HCT116 (cell line): ENCODE measurements at regions not wholly inside any gene's neighbourhood (a gene's known extent, or its start where the extent isn't known, plus 50 kb on each side); places are given as distances from the start of the nearest gene placed in this dataset.

Source experiments
- ATAC-seq: fragments of 200-7000 bp; cut with Tn5 transposase; 2 replicates; pipeline ENCODE4 v1.9.1; 2020; ENCODE audit warnings: mild to moderate bottlenecking, moderate library complexity
- BruUV-seq: library from RNA; stranded (reverse); fragments of 400-500 nt; replicated peaks from 2 replicates; lab custom pipeline; 2021; lab: Mats Ljungman, UMichigan
- CTCF ChIA-PET: fragments of 300-600 bp; sonication (Branson Sonifier 250); formaldehyde crosslinking; loops from one replicate; lab custom pipeline; 2021; ENCODE audit warnings: antibody characterized with exemption; lab: Charles Lee
- POLR2A ChIA-PET: fragments of 300-600, 350-600 bp; sonication (Branson Sonifier 250); formaldehyde crosslinking; loops from one replicate; lab custom pipeline; 2021; ENCODE audit warnings: antibody characterized with exemption; lab: Charles Lee
- RAD21 ChIA-PET, 2 experiments: fragments of 300-600 bp; sonication (Branson Sonifier 250); formaldehyde crosslinking; loops; one replicate each; lab custom pipeline; 2023; ENCODE audit warnings: low total read pairs in 2 of 2; ENCODE audit not compliant: uncharacterized antibody in 2 of 2, unreplicated experiment in 2 of 2, low non-redundant PET in 1 of 2; lab: Charles Lee
- DNase-seq: peaks from one replicate; pipeline ENCODE4 v3.0.0-alpha.2; 2010; ENCODE audit warnings: low read depth, low spot score
- H2AFZ ChIP-seq: fragments of 200-600 bp; shearing (Covaris generic), sonication (generic); 2 replicates; pipeline ENCODE4 v1.6.1; 2017; ENCODE audit warnings: low read depth, mixed run types, mixed read lengths, antibody characterized with exemption, low read length; ENCODE audit not compliant: poor library complexity, severe bottlenecking
- H3K27ac ChIP-seq: 2 replicates; pipeline ENCODE4 v1.5.1; 2012; ENCODE audit warnings: low read depth, low read length
- H3K27me3 ChIP-seq: fragments of 200-600 bp; sonication (generic); 2 replicates; pipeline ENCODE4 v1.6.1; 2016; ENCODE audit warnings: mixed run types, low read length, mixed read lengths; ENCODE audit not compliant: insufficient read depth
- H3K36me3 ChIP-seq, 2 experiments: fragments of 200-500 bp in 1 of 2; fragments of 200-600 bp in 1 of 2; sonication (Bioruptor generic) in 1 of 2; sonication (generic) in 1 of 2; 2 replicates each; pipeline versions ENCODE4 v1.5.1 to v1.6.1; 2014 to 2016; ENCODE audit warnings: low read length in 2 of 2, inconsistent platforms in 1 of 2, mixed read lengths in 1 of 2, mixed run types in 1 of 2; ENCODE audit not compliant: insufficient read depth in 2 of 2, control insufficient read depth in 1 of 2
- H3K4me1 ChIP-seq, 2 experiments: fragments of 200-600 bp in 1 of 2; sonication (generic) in 1 of 2; 2 replicates each; pipeline versions ENCODE4 v1.5.1 to v1.6.1; 2012 to 2017; ENCODE audit warnings: low read length in 2 of 2, inconsistent platforms in 1 of 2, mild to moderate bottlenecking in 1 of 2, mixed read lengths in 1 of 2, mixed run types in 1 of 2, moderate library complexity in 1 of 2; ENCODE audit not compliant: insufficient read depth in 2 of 2, control insufficient read depth in 1 of 2
- H3K4me2 ChIP-seq: fragments of 200-600 bp; sonication (generic); 2 replicates; pipeline ENCODE4 v1.6.1; 2017; ENCODE audit warnings: mixed run types, low read length, mixed read lengths
- H3K4me3 ChIP-seq, 2 experiments: fragments of 200-600 bp in 1 of 2; sonication (generic) in 1 of 2; replicated peaks in 1 of 2; 2 replicates each; pipeline ENCODE4 v1.5.1; 2011 to 2016; ENCODE audit warnings: low read length in 2 of 2, control low read depth in 1 of 2, low read depth in 1 of 2, mild to moderate bottlenecking in 1 of 2, mixed read lengths in 1 of 2, mixed run types in 1 of 2
- H3K79me2 ChIP-seq: fragments of 200-600 bp; sonication (generic); 2 replicates; pipeline ENCODE4 v1.6.1; 2017; ENCODE audit warnings: mild to moderate bottlenecking, mixed run types, low read length, moderate library complexity, mixed read lengths; ENCODE audit not compliant: insufficient read depth
- H3K9ac ChIP-seq: fragments of 200-600 bp; sonication (generic); 2 replicates; pipeline ENCODE4 v1.6.1; 2016; ENCODE audit warnings: low read length, mixed read lengths
- H3K9me2 ChIP-seq: fragments of 200-600 bp; sonication (generic), shearing (Covaris generic); 2 replicates; pipeline ENCODE4 v1.6.1; 2017; ENCODE audit warnings: mixed run types, mild to moderate bottlenecking, moderate library complexity; ENCODE audit not compliant: insufficient read depth
- H3K9me3 ChIP-seq, 2 experiments: fragments of 200-500 bp in 1 of 2; fragments of 200-600 bp in 1 of 2; sonication (Bioruptor generic) in 1 of 2; sonication (generic) in 1 of 2; 2 replicates each; pipeline ENCODE4 v1.6.1; 2014 to 2017; ENCODE audit warnings: low read length in 2 of 2, mixed read lengths in 2 of 2, inconsistent platforms in 1 of 2, low read depth in 1 of 2, mild to moderate bottlenecking in 1 of 2, mixed run types in 1 of 2, moderate library complexity in 1 of 2; ENCODE audit not compliant: control insufficient read depth in 1 of 2, insufficient read depth in 1 of 2
- H4K20me1 ChIP-seq: fragments of 200-600 bp; sonication (generic), shearing (Covaris generic); 2 replicates; pipeline ENCODE4 v1.6.1; 2017; ENCODE audit warnings: mixed run types, mild to moderate bottlenecking, moderate library complexity; ENCODE audit not compliant: insufficient read depth
- EGR1 ChIP-seq: IDR thresholded peaks from 2 replicates; pipeline ENCODE4 v1.6.1; 2012; ENCODE audit warnings: low read depth
- ELF1 ChIP-seq: IDR thresholded peaks from 2 replicates; pipeline ENCODE4 v1.6.1; 2012; ENCODE audit warnings: low read depth, borderline replicate concordance
- RAD21 ChIP-seq: IDR thresholded peaks from 2 replicates; pipeline ENCODE4 v1.6.1; 2012; ENCODE audit warnings: low read depth, mild to moderate bottlenecking
- SIN3A ChIP-seq: IDR thresholded peaks from 2 replicates; pipeline ENCODE4 v1.6.1; 2012; ENCODE audit warnings: low read depth
- SP1 ChIP-seq: IDR thresholded peaks from 2 replicates; pipeline ENCODE4 v1.6.1; 2012; ENCODE audit warnings: low read depth
- SRF ChIP-seq: IDR thresholded peaks from 2 replicates; pipeline ENCODE4 v1.6.1; 2012; ENCODE audit warnings: low read depth
- ZFX ChIP-seq: fragments of 450-650 bp; IDR thresholded peaks from 2 replicates; pipeline ENCODE4 v1.6.1; 2017
- intact Hi-C: fragments of 100-400 bp; cut with micrococcal nuclease; formaldehyde crosslinking; loops from 2 replicates; pipeline ENCODE4 v1.10.0; 2022
- TF ChIP-seq, protein P1 (sequence below): IDR thresholded peaks from 2 replicates; pipeline ENCODE4 v1.6.1; 2012; ENCODE audit warnings: low read depth
- TF ChIP-seq, protein P2 (sequence below), 3 experiments: fragments of 200-600 bp in 1 of 3; sonication (generic) in 1 of 3; IDR thresholded peaks in 2 of 3; conservative IDR thresholded peaks in 1 of 3; 2 replicates each; pipeline ENCODE4 v1.5.1; 2012 to 2017; ENCODE audit warnings: low read depth in 2 of 3, low read length in 2 of 3, antibody characterized with exemption in 1 of 3, borderline replicate concordance in 1 of 3, control low read depth in 1 of 3, mild to moderate bottlenecking in 1 of 3, mixed read lengths in 1 of 3, mixed run types in 1 of 3, moderate library complexity in 1 of 3; ENCODE audit not compliant: insufficient read depth in 1 of 3
- TF ChIP-seq, protein P3 (sequence below): IDR thresholded peaks from 2 replicates; pipeline ENCODE4 v1.6.1; 2011; ENCODE audit warnings: mild to moderate bottlenecking, low read length, moderate library complexity; ENCODE audit not compliant: insufficient replicate concordance; ENCODE audit errors: extremely low read depth

DNA sequence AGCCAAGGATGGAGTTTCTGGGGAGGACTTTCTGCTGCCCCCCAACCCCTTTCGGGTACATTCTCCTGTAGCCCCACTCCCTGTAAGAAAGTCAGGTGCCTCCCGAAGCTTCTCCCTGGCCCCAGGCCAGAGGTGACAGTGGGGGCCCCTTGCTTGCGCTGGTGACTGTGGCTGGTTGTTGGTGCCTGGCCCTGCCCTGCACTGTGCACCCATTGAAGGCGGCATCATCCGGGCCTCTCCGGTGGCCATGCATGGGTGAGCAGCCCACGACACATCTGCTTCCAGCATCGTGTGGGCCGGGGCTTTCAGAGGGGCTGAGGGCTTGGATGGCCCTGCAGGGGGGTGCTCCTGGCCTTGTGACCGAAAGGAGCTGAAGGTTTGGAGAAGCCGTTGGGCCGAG, 297.0 kb downstream of the SEC14L1 start:
- ATAC-seq: no peak
- H3K4me1 ChIP-seq: no peaks in the 10 kb centered on the region
- H3K9ac ChIP-seq: no peak overlapping the region
- TF ChIP-seq, protein P1, sequence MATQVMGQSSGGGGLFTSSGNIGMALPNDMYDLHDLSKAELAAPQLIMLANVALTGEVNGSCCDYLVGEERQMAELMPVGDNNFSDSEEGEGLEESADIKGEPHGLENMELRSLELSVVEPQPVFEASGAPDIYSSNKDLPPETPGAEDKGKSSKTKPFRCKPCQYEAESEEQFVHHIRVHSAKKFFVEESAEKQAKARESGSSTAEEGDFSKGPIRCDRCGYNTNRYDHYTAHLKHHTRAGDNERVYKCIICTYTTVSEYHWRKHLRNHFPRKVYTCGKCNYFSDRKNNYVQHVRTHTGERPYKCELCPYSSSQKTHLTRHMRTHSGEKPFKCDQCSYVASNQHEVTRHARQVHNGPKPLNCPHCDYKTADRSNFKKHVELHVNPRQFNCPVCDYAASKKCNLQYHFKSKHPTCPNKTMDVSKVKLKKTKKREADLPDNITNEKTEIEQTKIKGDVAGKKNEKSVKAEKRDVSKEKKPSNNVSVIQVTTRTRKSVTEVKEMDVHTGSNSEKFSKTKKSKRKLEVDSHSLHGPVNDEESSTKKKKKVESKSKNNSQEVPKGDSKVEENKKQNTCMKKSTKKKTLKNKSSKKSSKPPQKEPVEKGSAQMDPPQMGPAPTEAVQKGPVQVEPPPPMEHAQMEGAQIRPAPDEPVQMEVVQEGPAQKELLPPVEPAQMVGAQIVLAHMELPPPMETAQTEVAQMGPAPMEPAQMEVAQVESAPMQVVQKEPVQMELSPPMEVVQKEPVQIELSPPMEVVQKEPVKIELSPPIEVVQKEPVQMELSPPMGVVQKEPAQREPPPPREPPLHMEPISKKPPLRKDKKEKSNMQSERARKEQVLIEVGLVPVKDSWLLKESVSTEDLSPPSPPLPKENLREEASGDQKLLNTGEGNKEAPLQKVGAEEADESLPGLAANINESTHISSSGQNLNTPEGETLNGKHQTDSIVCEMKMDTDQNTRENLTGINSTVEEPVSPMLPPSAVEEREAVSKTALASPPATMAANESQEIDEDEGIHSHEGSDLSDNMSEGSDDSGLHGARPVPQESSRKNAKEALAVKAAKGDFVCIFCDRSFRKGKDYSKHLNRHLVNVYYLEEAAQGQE: no peak
- no peak for TF ChIP-seq SP1
- BruUV-seq: no TSS peak
- no peaks in the 10 kb centered on the region for H3K36me3 ChIP-seq
- ChIA-PET CTCF (no interaction called here), POLR2A (no interaction called here), RAD21 (no interaction called here)
- intact Hi-C loops: no loop called here
- no peaks in the 10 kb centered on the region for H3K27me3 ChIP-seq
- H3K4me3 ChIP-seq: no peak overlapping the region
- no peaks in the 10 kb centered on the region for H3K9me2 ChIP-seq
- H3K9me3 ChIP-seq: no peaks in the 10 kb centered on the region
- no peak overlapping the region for H2AFZ ChIP-seq
- DNase-seq: no peak
- H4K20me1 ChIP-seq: no peaks in the 10 kb centered on the region
- no peak overlapping the region for H3K4me2 ChIP-seq
- no peak overlapping the region for H3K27ac ChIP-seq
- H3K79me2 ChIP-seq: peaks cover 69% of the 10 kb centered on the region; the same call in 1 of the 2 replicates

DNA sequence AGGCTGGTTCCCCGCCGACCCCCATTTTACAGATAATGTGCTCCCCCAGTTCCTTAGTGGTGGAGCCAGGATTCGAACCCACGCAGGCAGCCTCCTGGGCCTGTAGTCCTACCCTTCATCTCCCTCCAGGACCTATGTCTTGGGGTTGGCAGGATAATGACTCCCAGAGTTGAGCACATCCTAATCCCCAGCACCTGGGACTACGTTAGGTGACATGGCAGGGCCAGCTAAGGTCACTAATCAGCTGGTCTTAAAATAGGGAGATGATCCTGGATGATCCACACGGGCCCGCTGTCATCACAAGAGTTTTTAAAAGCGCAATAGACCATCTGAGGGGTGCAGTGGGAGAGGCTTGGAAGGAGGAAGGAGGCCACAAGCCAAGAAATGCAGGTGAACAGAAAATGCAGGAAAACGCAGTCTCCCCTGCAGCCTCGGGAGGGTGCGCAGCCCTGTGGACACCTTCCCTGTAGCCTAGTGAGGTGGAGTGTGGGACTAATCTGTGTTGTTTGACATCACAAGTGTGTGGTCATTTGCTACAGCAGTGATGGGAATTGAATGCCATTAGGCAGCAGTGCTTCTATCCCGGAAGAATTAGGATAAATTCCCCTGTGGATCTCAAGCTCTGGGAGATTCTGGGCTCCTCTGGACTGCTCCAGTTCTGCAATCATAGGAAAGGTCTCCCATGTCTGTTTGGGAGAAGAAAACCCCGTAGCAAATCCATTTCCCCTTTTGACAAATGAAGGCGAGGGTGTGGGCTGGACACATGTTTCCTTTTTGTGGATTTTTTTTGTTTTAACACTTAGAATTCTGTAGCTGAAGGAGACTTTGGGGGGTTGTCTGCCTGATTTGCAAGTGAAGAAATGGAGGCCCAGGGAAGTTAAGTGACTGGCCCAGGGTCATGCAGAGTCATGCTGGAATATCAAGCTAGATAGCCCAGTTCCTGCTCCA, 297.7 kb downstream of the SEC14L1 start:
- ChIA-PET CTCF (interaction anchor here (3.1 kb wide), 1 partner anchor 9 kb away, joined by 18 read pairs; no protein-coding TSS in a partner anchor), RAD21 (no interaction called here), POLR2A (no interaction called here)
- Histone ChIP-seq H3K79me2 (peaks cover 62% of the 10 kb centered on the region; the same call in 1 of the 2 replicates), H3K4me1 (no peaks in the 10 kb centered on the region), H3K9me3 (no peaks in the 10 kb centered on the region), H3K4me2 (no peak overlapping the region), H3K9me2 (no peaks in the 10 kb centered on the region), H3K36me3 (no peaks in the 10 kb centered on the region), H3K9ac (no peak overlapping the region), H3K4me3 (no peak overlapping the region), H4K20me1 (no peaks in the 10 kb centered on the region), H2AFZ (no peak overlapping the region), H3K27me3 (no peaks in the 10 kb centered on the region), H3K27ac (no peak overlapping the region)
- DNase-seq: no peak
- intact Hi-C loops: no loop called here
- no TSS peak for BruUV-seq
- no peak for ATAC-seq
- TF ChIP-seq, protein P2, sequence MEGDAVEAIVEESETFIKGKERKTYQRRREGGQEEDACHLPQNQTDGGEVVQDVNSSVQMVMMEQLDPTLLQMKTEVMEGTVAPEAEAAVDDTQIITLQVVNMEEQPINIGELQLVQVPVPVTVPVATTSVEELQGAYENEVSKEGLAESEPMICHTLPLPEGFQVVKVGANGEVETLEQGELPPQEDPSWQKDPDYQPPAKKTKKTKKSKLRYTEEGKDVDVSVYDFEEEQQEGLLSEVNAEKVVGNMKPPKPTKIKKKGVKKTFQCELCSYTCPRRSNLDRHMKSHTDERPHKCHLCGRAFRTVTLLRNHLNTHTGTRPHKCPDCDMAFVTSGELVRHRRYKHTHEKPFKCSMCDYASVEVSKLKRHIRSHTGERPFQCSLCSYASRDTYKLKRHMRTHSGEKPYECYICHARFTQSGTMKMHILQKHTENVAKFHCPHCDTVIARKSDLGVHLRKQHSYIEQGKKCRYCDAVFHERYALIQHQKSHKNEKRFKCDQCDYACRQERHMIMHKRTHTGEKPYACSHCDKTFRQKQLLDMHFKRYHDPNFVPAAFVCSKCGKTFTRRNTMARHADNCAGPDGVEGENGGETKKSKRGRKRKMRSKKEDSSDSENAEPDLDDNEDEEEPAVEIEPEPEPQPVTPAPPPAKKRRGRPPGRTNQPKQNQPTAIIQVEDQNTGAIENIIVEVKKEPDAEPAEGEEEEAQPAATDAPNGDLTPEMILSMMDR (IDR thresholded peaks at IDR 0.05 in 2 of 3, conservative IDR thresholded peaks at IDR 0.05 in 1 of 3; ENCODE audit: borderline replicate concordance in 1 of 3, insufficient read depth in 1 of 3, low read depth in 2 of 3, low read length in 2 of 3): no peak
- TF ChIP-seq ELF1: no peak
- no peak for TF ChIP-seq EGR1
- TF ChIP-seq SIN3A: no peak
- no peak for TF ChIP-seq ZFX
- TF ChIP-seq, protein P3, sequence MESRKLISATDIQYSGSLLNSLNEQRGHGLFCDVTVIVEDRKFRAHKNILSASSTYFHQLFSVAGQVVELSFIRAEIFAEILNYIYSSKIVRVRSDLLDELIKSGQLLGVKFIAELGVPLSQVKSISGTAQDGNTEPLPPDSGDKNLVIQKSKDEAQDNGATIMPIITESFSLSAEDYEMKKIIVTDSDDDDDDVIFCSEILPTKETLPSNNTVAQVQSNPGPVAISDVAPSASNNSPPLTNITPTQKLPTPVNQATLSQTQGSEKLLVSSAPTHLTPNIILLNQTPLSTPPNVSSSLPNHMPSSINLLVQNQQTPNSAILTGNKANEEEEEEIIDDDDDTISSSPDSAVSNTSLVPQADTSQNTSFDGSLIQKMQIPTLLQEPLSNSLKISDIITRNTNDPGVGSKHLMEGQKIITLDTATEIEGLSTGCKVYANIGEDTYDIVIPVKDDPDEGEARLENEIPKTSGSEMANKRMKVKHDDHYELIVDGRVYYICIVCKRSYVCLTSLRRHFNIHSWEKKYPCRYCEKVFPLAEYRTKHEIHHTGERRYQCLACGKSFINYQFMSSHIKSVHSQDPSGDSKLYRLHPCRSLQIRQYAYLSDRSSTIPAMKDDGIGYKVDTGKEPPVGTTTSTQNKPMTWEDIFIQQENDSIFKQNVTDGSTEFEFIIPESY: no peak
- no peak for TF ChIP-seq SRF
- no peak for TF ChIP-seq RAD21
